IMR-90 (cell line): ENCODE measurements at regions not wholly inside any gene's neighbourhood (a gene's known extent, or its start where the extent isn't known, plus 50 kb on each side); places are given as distances from the start of the nearest gene placed in this dataset.

Experiments
- ATAC-seq: fragments of 200-7000 bp; cut with Tn5 transposase; 2 replicates; pipeline ENCODE4 v1.9.1; 2020; ENCODE audit warnings: low read depth, mild to moderate bottlenecking, moderate library complexity
- BruUV-seq: library from RNA; stranded (reverse); fragments of 400-500 nt; replicated peaks from 2 replicates; lab custom pipeline; 2021; lab: Mats Ljungman, UMichigan
- CTCF ChIA-PET: fragments of 300-600 bp; formaldehyde crosslinking; extraction: SDS; loops from one replicate; lab custom pipeline; 2021; ENCODE audit warnings: antibody characterized with exemption; lab: Yijun Ruan, JAX
- POLR2A ChIA-PET: fragments of 300-600 bp; sonication (Branson Sonifier 250); formaldehyde crosslinking; loops from one replicate; lab custom pipeline; 2022; ENCODE audit warnings: antibody characterized with exemption; ENCODE audit not compliant: unreplicated experiment; lab: Charles Lee
- DNase-seq: peaks from one replicate; pipeline ENCODE4 v3.0.0; 2013
- H2AFZ ChIP-seq: replicated peaks from 2 replicates; pipeline ENCODE3; 2013; ENCODE audit warnings: low read length, mild to moderate bottlenecking; ENCODE audit not compliant: poor library complexity
- H2AK5ac ChIP-seq: 2 replicates; pipeline ENCODE4 v1.6.1; 2013; ENCODE audit warnings: low read depth, low read length, inconsistent platforms
- H2AK9ac ChIP-seq: replicated peaks from 2 replicates; pipeline ENCODE3; 2013; ENCODE audit warnings: mild to moderate bottlenecking, low read depth, low read length, moderate library complexity; ENCODE audit not compliant: poor library complexity
- H2BK120ac ChIP-seq: 2 replicates; pipeline ENCODE4 v1.6.1; 2013; ENCODE audit warnings: low read depth, low read length, inconsistent platforms
- H2BK15ac ChIP-seq: 3 replicates; pipeline ENCODE4 v1.6.1; 2013; ENCODE audit warnings: low read depth, low read length, inconsistent platforms
- H2BK20ac ChIP-seq: 2 replicates; pipeline ENCODE4 v1.6.1; 2013; ENCODE audit warnings: low read depth, mild to moderate bottlenecking, inconsistent platforms, low read length, moderate library complexity
- H2BK5ac ChIP-seq: 2 replicates; pipeline ENCODE4 v1.6.1; 2013; ENCODE audit warnings: mild to moderate bottlenecking, low read depth, low read length, inconsistent platforms; ENCODE audit not compliant: poor library complexity, severe bottlenecking
- H3K14ac ChIP-seq: replicated peaks from 2 replicates; pipeline ENCODE4 v1.6.1; 2013; ENCODE audit warnings: low read depth, low read length, inconsistent platforms
- H3K18ac ChIP-seq: 2 replicates; pipeline ENCODE4 v1.6.1; 2013; ENCODE audit warnings: low read depth, low read length, control low read depth
- H3K23ac ChIP-seq: 2 replicates; pipeline ENCODE4 v1.6.1; 2013; ENCODE audit warnings: low read depth, low read length, inconsistent platforms
- H3K27ac ChIP-seq: 2 replicates; pipeline ENCODE4 v1.5.1; 2013; ENCODE audit warnings: mild to moderate bottlenecking, control low read depth, low read length; ENCODE audit not compliant: insufficient read depth
- H3K27me3 ChIP-seq: 2 replicates; pipeline ENCODE4 v1.6.1; 2013; ENCODE audit warnings: low read length; ENCODE audit not compliant: control insufficient read depth, insufficient read depth
- H3K36me3 ChIP-seq: 2 replicates; pipeline ENCODE4 v1.6.1; 2013; ENCODE audit warnings: low read length, mixed read lengths; ENCODE audit not compliant: control insufficient read depth, insufficient read depth
- H3K4ac ChIP-seq: 2 replicates; pipeline ENCODE4 v1.6.1; 2013; ENCODE audit warnings: low read depth, low read length, inconsistent platforms
- H3K4me1 ChIP-seq: 2 replicates; pipeline ENCODE4 v1.6.1; 2013; ENCODE audit warnings: low read length, mixed read lengths; ENCODE audit not compliant: control insufficient read depth, insufficient read depth
- H3K4me2 ChIP-seq: 2 replicates; pipeline ENCODE4 v1.6.1; 2013; ENCODE audit warnings: low read depth, mild to moderate bottlenecking, control low read depth, low read length, moderate library complexity
- H3K4me3 ChIP-seq: 2 replicates; pipeline ENCODE4 v1.5.1; 2013; ENCODE audit warnings: low read depth, mild to moderate bottlenecking, control low read depth, low read length, moderate library complexity; ENCODE audit not compliant: insufficient read depth
- H3K56ac ChIP-seq: 2 replicates; pipeline ENCODE4 v1.6.1; 2013; ENCODE audit warnings: low read length, inconsistent platforms; ENCODE audit not compliant: insufficient read depth; ENCODE audit errors: extremely low read depth
- H3K79me1 ChIP-seq, 2 experiments: 2 replicates each; pipeline ENCODE4 v1.6.1; 2013; ENCODE audit warnings: low read length in 2 of 2, inconsistent platforms in 1 of 2, low read depth in 1 of 2
- H3K9ac ChIP-seq: 2 replicates; pipeline ENCODE4 v1.6.1; 2013; ENCODE audit warnings: low read depth, low read length, control low read depth
- H3K9me1 ChIP-seq: 2 replicates; pipeline ENCODE4 v1.6.1; 2013; ENCODE audit warnings: low read length, inconsistent platforms; ENCODE audit not compliant: insufficient read depth
- H3K9me3 ChIP-seq: 2 replicates; pipeline ENCODE4 v1.6.1; 2013; ENCODE audit warnings: low read length; ENCODE audit not compliant: control insufficient read depth, insufficient read depth
- H4K20me1 ChIP-seq: 2 replicates; pipeline ENCODE4 v1.6.1; 2013; ENCODE audit warnings: low read length, inconsistent platforms; ENCODE audit not compliant: insufficient read depth
- H4K5ac ChIP-seq: 2 replicates; pipeline ENCODE4 v1.6.1; 2013; ENCODE audit warnings: mild to moderate bottlenecking, low read depth, low read length, control low read depth
- H4K8ac ChIP-seq, 2 experiments: 2 replicates each; pipeline ENCODE4 v1.6.1; 2013; ENCODE audit warnings: low read depth in 2 of 2, low read length in 2 of 2, control low read depth in 1 of 2, inconsistent platforms in 1 of 2
- H4K91ac ChIP-seq: 2 replicates; pipeline ENCODE4 v1.6.1; 2013; ENCODE audit warnings: low read depth, low read length, inconsistent platforms; ENCODE audit not compliant: insufficient read depth
- BHLHE40 ChIP-seq: fragments of 150-350 bp; IDR thresholded peaks from 2 replicates; pipeline ENCODE4 v1.6.1; 2016; ENCODE audit warnings: mild to moderate bottlenecking, low read depth, low read length
- CEBPB ChIP-seq: IDR thresholded peaks from 2 replicates; pipeline ENCODE4 v1.6.1; 2012; ENCODE audit warnings: low read depth, low read length, improper control_type of control experiment
- CHD1 ChIP-seq: IDR thresholded peaks from 2 replicates; pipeline ENCODE4 v1.6.1; 2012; ENCODE audit warnings: low read depth, low read length, improper control_type of control experiment
- POLR2A ChIP-seq: IDR thresholded peaks from 2 replicates; pipeline ENCODE4 v1.6.1; 2012; ENCODE audit warnings: mild to moderate bottlenecking, low read depth, low read length
- RCOR1 ChIP-seq: IDR thresholded peaks from 2 replicates; pipeline ENCODE4 v1.6.1; 2012; ENCODE audit warnings: mild to moderate bottlenecking, low read length, improper control_type of control experiment; ENCODE audit not compliant: insufficient replicate concordance
- RFX5 ChIP-seq: IDR thresholded peaks from 2 replicates; pipeline ENCODE4 v1.8.0; 2012; ENCODE audit warnings: low read depth, mild to moderate bottlenecking, low read length, moderate library complexity
- SMC3 ChIP-seq: fragments of 150-350 bp; IDR thresholded peaks from 2 replicates; pipeline ENCODE4 v1.6.1; 2016; ENCODE audit warnings: low read depth, mild to moderate bottlenecking, antibody characterized with exemption, low read length, moderate library complexity
- WGBS, 2 experiments: methylation state at CpG; one replicate each; pipeline versions ENCODE4 v1.1.5 to v1.1.7; 2013; ENCODE audit warnings: missing lambda C conversion rate in 2 of 2; ENCODE audit not compliant: insufficient read length in 1 of 2; ENCODE audit errors: extremely low coverage in 2 of 2; 5-methylcytosine and 5-hydroxymethylcytosine counted together
- dilution Hi-C: fragments of 300-500 bp; cut with HindIII; formaldehyde crosslinking; loops from one replicate; pipeline ENCODE4 v1.14.3; 2018; ENCODE audit warnings: low sequenced_read_pairs; ENCODE audit not compliant: unreplicated experiment
- in situ Hi-C: fragments of 300-500 bp; cut with MboI; formaldehyde crosslinking; loops from 3 replicates; pipeline ENCODE4 v1.14.3; 2019; ENCODE audit warnings: low sequenced_read_pairs, inconsistent platforms, mixed read lengths
- intact Hi-C: fragments of 100-400 bp; cut with micrococcal nuclease; formaldehyde crosslinking; loops from 2 replicates; pipeline ENCODE4 v1.10.0; 2022
- TF ChIP-seq, protein P1 (sequence below): fragments of 150-350 bp; IDR thresholded peaks from 2 replicates; pipeline ENCODE4 v1.6.1; 2016; ENCODE audit warnings: low read depth, mild to moderate bottlenecking, low read length, moderate library complexity, borderline replicate concordance

DNA sequence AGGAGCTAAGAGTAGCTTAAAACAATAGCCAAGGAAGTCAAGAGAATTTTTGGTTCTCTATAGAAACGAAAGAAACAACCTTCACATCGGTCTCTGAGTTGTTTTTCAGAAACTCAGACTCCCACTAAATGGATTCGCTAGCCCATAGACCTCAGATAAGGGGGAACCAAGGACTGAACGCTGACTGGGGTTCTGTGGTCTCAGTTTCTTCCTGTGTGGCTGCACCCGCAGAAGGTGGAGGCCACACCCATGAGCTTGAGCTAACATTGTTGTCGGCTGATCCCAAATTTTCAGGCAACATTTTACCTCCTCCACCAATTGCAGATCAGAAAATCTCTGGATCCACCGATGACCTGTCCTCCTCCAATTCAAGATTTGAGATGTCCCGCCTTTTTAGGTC, 456.1 kb downstream of the AJAP1 start:
- no peak for DNase-seq
- ATAC-seq, result no peak

More for the DNA sequence above, 456.1 kb downstream of the AJAP1 start:
- no peaks in the 10 kb centered on the region for H3K79me1 ChIP-seq
- no peak overlapping the region for H4K8ac ChIP-seq
- no peak overlapping the region for H3K56ac ChIP-seq
- TF ChIP-seq, protein P1, sequence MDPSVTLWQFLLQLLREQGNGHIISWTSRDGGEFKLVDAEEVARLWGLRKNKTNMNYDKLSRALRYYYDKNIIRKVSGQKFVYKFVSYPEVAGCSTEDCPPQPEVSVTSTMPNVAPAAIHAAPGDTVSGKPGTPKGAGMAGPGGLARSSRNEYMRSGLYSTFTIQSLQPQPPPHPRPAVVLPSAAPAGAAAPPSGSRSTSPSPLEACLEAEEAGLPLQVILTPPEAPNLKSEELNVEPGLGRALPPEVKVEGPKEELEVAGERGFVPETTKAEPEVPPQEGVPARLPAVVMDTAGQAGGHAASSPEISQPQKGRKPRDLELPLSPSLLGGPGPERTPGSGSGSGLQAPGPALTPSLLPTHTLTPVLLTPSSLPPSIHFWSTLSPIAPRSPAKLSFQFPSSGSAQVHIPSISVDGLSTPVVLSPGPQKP, result no peak
- TF ChIP-seq POLR2A (no peak), SMC3 (no peak), RCOR1 (no peak), CHD1 (no peak), CEBPB (no peak), BHLHE40 (no peak), RFX5 (no peak)
- in situ Hi-C loops, result no loop called here
- H4K20me1 ChIP-seq, result no peaks in the 10 kb centered on the region
- no peak overlapping the region for H3K14ac ChIP-seq
- no peak overlapping the region for H2BK120ac ChIP-seq
- H3K27ac ChIP-seq, result no peak overlapping the region
- H4K5ac ChIP-seq, result no peak overlapping the region
- no peak overlapping the region for H2BK15ac ChIP-seq
- no peak overlapping the region for H3K23ac ChIP-seq
- H2AFZ ChIP-seq, result no peak overlapping the region
- no peak overlapping the region for H2AK9ac ChIP-seq
- dilution Hi-C loops, result no loop called here
- H3K9me1 ChIP-seq, result no peaks in the 10 kb centered on the region
- no peak overlapping the region for H2BK20ac ChIP-seq
- no peaks in the 10 kb centered on the region for H3K4me1 ChIP-seq
- no peak overlapping the region for H4K91ac ChIP-seq
- intact Hi-C loops, result no loop called here
- peaks cover 8% of the 10 kb centered on the region for H3K9me3 ChIP-seq
- no peak overlapping the region for H3K4ac ChIP-seq
- H3K27me3 ChIP-seq, result no peaks in the 10 kb centered on the region
- BruUV-seq, result no TSS peak
- H3K36me3 ChIP-seq, result no peaks in the 10 kb centered on the region
- ChIA-PET CTCF (no interaction called here), POLR2A (no interaction called here)
- no peak overlapping the region for H3K4me2 ChIP-seq
- no CpG with 5 or more reads among the region's 8 CpGs for WGBS, 2 experiments
- H3K9ac ChIP-seq, result no peak overlapping the region
- no peak overlapping the region for H3K4me3 ChIP-seq
- no peak overlapping the region for H2AK5ac ChIP-seq
- H2BK5ac ChIP-seq, result no peak overlapping the region
- no peak overlapping the region for H3K18ac ChIP-seq
